ENCODE measurements at regions not wholly inside any gene's neighbourhood (a gene's known extent, or its start where the extent isn't known, plus 50 kb on each side); places are given as distances from the start of the nearest gene placed in this dataset.

DNA sequence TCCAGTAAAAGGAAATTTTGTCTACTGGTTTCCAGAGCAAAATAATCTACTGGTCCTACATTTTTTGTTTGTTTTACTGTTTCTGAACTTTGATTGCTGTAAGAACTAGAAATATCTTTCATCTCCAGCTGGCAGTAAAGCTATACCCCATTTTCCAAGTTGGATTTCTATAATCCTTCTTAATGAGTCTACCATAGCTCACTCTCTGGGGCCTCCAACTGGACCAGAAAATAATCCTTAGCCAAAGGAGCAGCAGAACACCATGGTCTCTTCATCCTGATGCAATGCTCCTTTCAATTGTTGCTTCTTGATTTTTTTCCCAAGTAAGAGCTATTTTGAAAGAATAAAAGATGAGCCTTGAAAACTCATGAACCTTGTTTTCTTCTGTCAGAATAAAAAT, 110.0 kb upstream of the COL11A1 start:
- Histone ChIP-seq H3K36me3 (ENCODE audit: control insufficient read depth, insufficient read depth, low read length) (no peaks in the 10 kb centered on the region), H3K9me3 (ENCODE audit: control insufficient read depth, insufficient read depth, low read depth, low read length) (no peaks in the 10 kb centered on the region), H3K9ac (ENCODE audit: insufficient read depth, low read length) (no peak overlapping the region), H3K79me2 (ENCODE audit: control insufficient read depth, insufficient read depth, low read length) (no peaks in the 10 kb centered on the region), H3K27ac (ENCODE audit: insufficient read depth, low read length) (no peak overlapping the region), H3K4me2 (ENCODE audit: extremely low read depth, insufficient read depth, low read length) (no peak overlapping the region), H4K20me1 (ENCODE audit: control insufficient read depth, extremely low read depth, insufficient read depth, low read length) (no peaks in the 10 kb centered on the region), H3K27me3 (ENCODE audit: control insufficient read depth, insufficient read depth, low read length) (no peaks in the 10 kb centered on the region), H3K4me3 (replicated peaks in 1 of 4; ENCODE audit: control extremely low read depth in 1 of 4, insufficient read depth in 1 of 4, low read depth in 3 of 4, low read length in 4 of 4) (no peak overlapping the region), H2AFZ (ENCODE audit: low read length) (no peak overlapping the region), H3K4me1 (ENCODE audit: control insufficient read depth, extremely low read depth, insufficient read depth, low read length) (no peaks in the 10 kb centered on the region)
- TF ChIP-seq EZH2 (IDR thresholded peaks at IDR 0.05; ENCODE audit: low read length, missing control alignments) = no peak
- TF ChIP-seq, protein P1, sequence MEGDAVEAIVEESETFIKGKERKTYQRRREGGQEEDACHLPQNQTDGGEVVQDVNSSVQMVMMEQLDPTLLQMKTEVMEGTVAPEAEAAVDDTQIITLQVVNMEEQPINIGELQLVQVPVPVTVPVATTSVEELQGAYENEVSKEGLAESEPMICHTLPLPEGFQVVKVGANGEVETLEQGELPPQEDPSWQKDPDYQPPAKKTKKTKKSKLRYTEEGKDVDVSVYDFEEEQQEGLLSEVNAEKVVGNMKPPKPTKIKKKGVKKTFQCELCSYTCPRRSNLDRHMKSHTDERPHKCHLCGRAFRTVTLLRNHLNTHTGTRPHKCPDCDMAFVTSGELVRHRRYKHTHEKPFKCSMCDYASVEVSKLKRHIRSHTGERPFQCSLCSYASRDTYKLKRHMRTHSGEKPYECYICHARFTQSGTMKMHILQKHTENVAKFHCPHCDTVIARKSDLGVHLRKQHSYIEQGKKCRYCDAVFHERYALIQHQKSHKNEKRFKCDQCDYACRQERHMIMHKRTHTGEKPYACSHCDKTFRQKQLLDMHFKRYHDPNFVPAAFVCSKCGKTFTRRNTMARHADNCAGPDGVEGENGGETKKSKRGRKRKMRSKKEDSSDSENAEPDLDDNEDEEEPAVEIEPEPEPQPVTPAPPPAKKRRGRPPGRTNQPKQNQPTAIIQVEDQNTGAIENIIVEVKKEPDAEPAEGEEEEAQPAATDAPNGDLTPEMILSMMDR (conservative IDR thresholded peaks at IDR 0.05 in 1 of 2, IDR thresholded peaks at IDR 0.05 in 1 of 2; ENCODE audit: low read depth in 1 of 2, low read length in 2 of 2) = no peak
- no peak for DNase-seq (ENCODE audit: low read depth in 2 of 2)

DNA sequence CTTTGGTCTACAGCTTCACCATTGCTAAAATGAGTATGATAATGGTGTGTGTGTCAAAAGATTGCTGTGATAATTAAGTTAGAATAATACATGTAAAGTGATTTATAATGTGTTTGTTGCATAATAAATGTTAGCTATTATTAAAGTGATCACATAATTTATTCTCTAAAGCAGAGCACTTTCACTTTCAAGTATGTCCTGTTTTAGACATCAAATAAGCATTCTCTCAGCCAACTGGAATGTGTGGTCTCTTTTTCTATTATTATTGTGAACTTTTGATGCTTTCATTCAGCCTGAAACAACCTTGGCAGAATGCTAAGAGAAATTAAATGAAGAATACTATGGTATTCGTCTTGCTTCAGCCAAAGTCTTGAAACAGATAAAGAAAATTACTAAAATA, 102.8 kb upstream of the COL11A1 start:
- peak; percentile 1 to 75 for DNase-seq (ENCODE audit: low read depth in 2 of 2)
- TF ChIP-seq, protein P1 (conservative IDR thresholded peaks at IDR 0.05 in 1 of 2, IDR thresholded peaks at IDR 0.05 in 1 of 2; ENCODE audit: low read depth in 1 of 2, low read length in 2 of 2) = no peak
- no peak for TF ChIP-seq EZH2 (IDR thresholded peaks at IDR 0.05; ENCODE audit: low read length, missing control alignments)
- no peak overlapping the region for H3K27ac ChIP-seq (ENCODE audit: insufficient read depth, low read length)

DNA sequence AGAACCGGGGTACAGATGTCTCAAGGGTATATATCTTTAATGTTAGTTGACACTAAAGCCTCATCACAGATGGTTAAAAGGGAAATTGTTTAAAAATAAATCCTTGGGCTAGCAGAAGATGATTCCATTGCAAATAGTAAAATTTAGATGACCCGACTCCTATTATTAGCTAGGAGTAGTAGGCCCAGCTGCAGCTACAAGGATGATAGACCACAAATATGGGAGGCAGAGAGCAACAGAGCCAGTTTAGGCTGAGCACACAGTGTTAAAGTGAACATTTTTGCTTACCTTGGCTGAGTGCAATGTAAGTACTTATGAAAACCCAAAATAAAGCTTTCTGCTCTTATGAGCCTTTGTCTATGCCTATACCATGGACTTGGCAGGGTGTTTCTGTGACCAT, 100.5 kb upstream of the COL11A1 start:
- H4K20me1 ChIP-seq (ENCODE audit: control insufficient read depth, extremely low read depth, insufficient read depth, low read length) = no peaks in the 10 kb centered on the region
- TF ChIP-seq EZH2 (IDR thresholded peaks at IDR 0.05; ENCODE audit: low read length, missing control alignments) = no peak
- TF ChIP-seq, protein P1 (conservative IDR thresholded peaks at IDR 0.05 in 1 of 2, IDR thresholded peaks at IDR 0.05 in 1 of 2; ENCODE audit: low read depth in 1 of 2, low read length in 2 of 2) = no peak
- DNase-seq (ENCODE audit: low read depth in 2 of 2) = peak in 1 of 2 donors; percentile 20
- H3K27me3 ChIP-seq (ENCODE audit: control insufficient read depth, insufficient read depth, low read length) = no peaks in the 10 kb centered on the region
- no peak overlapping the region for H3K4me2 ChIP-seq (ENCODE audit: extremely low read depth, insufficient read depth, low read length)
- no peaks in the 10 kb centered on the region for H3K36me3 ChIP-seq (ENCODE audit: control insufficient read depth, insufficient read depth, low read length)
- no peak overlapping the region for H3K27ac ChIP-seq (ENCODE audit: insufficient read depth, low read length)
- H3K4me1 ChIP-seq (ENCODE audit: control insufficient read depth, extremely low read depth, insufficient read depth, low read length) = no peaks in the 10 kb centered on the region
- H3K4me3 ChIP-seq (replicated peaks in 1 of 4; ENCODE audit: control extremely low read depth in 1 of 4, insufficient read depth in 1 of 4, low read depth in 3 of 4, low read length in 4 of 4) = no peak overlapping the region
- no peaks in the 10 kb centered on the region for H3K79me2 ChIP-seq (ENCODE audit: control insufficient read depth, insufficient read depth, low read length)
- no peaks in the 10 kb centered on the region for H3K9me3 ChIP-seq (ENCODE audit: control insufficient read depth, insufficient read depth, low read depth, low read length)
- H3K9ac ChIP-seq (ENCODE audit: insufficient read depth, low read length) = no peak overlapping the region
- H2AFZ ChIP-seq (ENCODE audit: low read length) = no peak overlapping the region

More for the DNA sequence above, 102.8 kb upstream of the COL11A1 start:
- Histone ChIP-seq H3K9ac (ENCODE audit: insufficient read depth, low read length) (no peak overlapping the region), H3K27me3 (ENCODE audit: control insufficient read depth, insufficient read depth, low read length) (no peaks in the 10 kb centered on the region), H3K4me3 (replicated peaks in 1 of 4; ENCODE audit: control extremely low read depth in 1 of 4, insufficient read depth in 1 of 4, low read depth in 3 of 4, low read length in 4 of 4) (no peak overlapping the region), H3K79me2 (ENCODE audit: control insufficient read depth, insufficient read depth, low read length) (no peaks in the 10 kb centered on the region), H3K36me3 (ENCODE audit: control insufficient read depth, insufficient read depth, low read length) (no peaks in the 10 kb centered on the region), H2AFZ (ENCODE audit: low read length) (no peak overlapping the region), H3K9me3 (ENCODE audit: control insufficient read depth, insufficient read depth, low read depth, low read length) (no peaks in the 10 kb centered on the region), H3K4me2 (ENCODE audit: extremely low read depth, insufficient read depth, low read length) (no peak overlapping the region), H3K4me1 (ENCODE audit: control insufficient read depth, extremely low read depth, insufficient read depth, low read length) (no peaks in the 10 kb centered on the region), H4K20me1 (ENCODE audit: control insufficient read depth, extremely low read depth, insufficient read depth, low read length) (no peaks in the 10 kb centered on the region)
